Left lobe of liver (tissue), 2 donors: ENCODE measurements at regions not wholly inside any gene's neighbourhood (a gene's known extent, or its start where the extent isn't known, plus 50 kb on each side); places are given as distances from the start of the nearest gene placed in this dataset.
"Not testable (repeated sequence)": the region's sequence is repeated elsewhere in the genome, so short reads cannot be mapped to it uniquely, and the experiment has no call there.

Source experiments
- ATAC-seq: fragments of 200-7000 bp; cut with Tn5 transposase; one replicate; pipeline ENCODE4 v1.9.1; 2020; ENCODE audit warnings: mild to moderate bottlenecking, moderate library complexity
- DNase-seq: peaks from one replicate; pipeline ENCODE4 v3.0.0-alpha.2; 2020; ENCODE audit warnings: low spot score
- donor health status: DM: no; HTN: no; CAD: no; lungs with moderate emphysema.
- donor health status: DM: no; HTN: yes; CAD: no.

DNA sequence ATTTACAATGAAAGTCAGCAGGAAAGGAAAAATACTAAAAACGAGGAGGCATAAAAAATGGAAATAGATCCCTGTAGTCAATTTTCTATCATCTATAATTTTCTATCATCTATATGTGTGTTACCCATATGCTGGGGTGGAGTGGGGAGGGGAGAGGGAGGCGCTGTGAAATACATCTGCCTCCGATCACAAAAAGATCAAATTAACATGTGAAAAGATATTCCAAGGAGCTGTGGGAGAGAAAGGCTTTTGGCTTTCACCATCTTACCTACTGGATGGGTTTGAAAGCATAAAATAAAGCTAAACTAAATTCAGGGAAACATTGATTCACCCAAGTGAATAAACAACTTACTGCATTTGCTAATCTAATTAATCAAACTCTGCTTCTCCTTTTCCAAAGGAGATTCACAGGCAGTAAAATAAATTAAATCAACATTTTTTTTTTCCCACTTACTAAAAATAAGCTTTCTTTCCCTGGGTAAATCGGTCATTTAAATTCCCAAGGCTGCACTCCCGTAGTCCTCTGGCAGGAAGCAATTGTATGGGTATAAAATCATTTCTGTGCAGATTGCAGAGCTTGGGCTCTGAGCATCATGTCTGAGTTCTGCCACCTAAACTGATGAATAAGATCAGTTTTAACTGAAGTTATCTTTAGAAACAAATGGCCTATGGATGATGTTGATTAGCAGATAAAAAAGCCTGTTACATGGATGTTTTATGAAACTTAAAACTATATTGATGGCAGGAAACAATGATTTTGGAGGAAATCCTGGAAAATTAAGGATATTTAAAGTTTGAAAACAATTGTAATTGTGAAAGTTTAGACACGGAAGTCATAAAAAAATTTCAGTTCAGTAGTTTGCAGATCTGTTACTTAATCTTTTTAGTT lies 147.9 kb downstream of the SOX4 start:
- ATAC-seq (no peak), DNase-seq (no peak)

- ATAC-seq (no peak), DNase-seq (no peak)
Observed at GRCh38 chr6:21742238-21742660, 148.7 kb downstream of the SOX4 start.

- DNase-seq: no peak
- no peak for ATAC-seq
Observed at GRCh38 chr6:21744331-21744730, 150.8 kb downstream of the SOX4 start.

DNA sequence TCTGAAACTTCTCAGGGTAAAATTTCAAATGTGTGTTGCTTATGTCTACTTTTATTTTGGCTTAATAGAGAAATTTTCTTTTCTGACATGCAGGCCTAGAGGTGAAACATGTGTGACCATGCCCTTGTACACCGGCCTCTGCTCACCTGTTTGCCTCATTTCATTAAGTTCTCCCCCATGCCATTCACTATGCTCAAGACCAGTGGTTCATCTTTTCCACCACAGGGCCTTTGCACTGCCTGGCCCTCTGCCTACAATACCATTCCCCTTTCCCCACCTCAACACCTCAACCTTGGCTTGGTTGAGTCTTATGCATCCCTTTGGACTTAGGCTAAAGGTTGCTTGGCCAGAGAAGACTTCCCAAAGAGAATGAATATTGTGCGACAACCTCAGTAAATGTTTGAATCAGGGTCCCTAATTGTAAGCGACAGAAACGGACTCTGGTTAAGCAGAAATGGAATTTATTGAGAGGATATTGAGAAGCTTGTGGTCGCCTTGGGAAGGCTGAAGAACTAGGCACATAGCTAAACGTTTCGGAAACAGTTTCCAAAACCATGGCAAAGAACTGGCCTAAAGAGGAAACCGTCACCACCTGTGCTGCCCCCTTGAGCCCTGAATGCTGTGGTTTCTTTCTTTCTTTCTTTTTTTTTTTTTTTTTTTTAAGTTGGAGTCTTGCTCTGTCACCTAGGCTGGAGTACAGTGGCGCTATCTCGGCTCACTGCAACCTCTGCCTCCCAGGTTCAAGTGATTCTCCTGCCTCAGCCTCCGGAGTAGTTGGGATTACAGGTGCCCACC lies 152.2 kb downstream of the SOX4 start:
- DNase-seq: no peak
- no peak for ATAC-seq

DNA sequence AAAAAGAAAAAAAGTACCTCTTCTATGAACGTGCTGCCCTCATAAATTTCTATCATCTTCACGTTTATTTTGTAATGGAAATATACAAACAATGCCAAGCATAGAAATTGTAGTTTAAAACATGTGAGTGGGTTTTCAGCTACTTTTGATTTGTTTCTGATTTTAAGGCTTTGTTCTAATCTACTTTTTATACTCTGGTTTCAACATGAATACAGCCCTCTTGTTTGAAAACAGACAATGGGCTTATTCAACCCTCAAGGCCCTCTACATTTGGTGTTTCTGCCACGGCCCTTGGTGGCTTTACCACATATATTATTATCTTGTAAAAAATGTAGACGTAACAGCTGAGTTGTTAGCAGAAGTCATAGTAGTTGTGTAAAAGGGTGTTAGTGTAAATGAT lies 153.9 kb downstream of the SOX4 start:
- ATAC-seq (no peak), DNase-seq (no peak)

- no peak for DNase-seq
- ATAC-seq: no peak
Observed at GRCh38 chr6:21748343-21749056, 154.9 kb downstream of the SOX4 start.

DNA sequence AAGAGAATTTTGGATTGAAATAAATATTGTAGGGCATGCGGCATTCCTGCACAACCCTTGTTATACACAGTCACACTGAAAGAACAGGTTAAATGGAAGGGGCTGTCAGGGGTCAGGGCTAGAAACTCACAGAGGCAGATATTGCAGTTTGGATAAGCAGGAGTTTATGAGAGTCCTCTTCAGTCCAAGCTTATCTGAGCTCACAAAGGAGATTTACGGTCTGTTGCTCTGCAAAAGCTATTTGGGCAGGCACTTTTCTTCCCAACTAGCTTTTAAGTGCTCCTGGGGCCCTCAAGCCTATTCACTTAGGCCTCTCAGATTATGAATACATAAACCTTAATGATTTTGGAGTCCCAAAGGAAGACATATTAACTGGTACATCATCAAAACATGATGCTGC lies 156.2 kb downstream of the SOX4 start:
- ATAC-seq (no peak), DNase-seq (no peak)

DNA sequence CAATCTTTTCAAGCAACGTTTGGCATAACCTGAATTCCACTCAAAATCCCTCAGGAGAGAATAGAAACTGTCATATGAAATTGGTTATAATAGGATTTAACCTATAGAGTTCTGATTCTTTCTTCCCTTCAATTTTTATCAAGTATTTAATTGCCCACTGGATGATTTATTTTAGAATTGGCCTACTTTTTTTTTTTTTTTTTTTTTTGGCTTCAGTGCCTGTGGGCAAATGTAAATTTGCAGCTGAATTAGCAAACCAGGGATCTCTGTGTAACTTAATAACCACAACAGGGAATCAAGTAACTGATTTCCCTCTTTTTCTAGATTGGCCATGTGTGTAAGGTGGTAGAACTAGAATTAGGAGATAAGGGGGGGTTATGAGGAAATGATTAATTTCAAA lies 157.0 kb downstream of the SOX4 start:
- DNase-seq (no peak), ATAC-seq (no peak)

DNA sequence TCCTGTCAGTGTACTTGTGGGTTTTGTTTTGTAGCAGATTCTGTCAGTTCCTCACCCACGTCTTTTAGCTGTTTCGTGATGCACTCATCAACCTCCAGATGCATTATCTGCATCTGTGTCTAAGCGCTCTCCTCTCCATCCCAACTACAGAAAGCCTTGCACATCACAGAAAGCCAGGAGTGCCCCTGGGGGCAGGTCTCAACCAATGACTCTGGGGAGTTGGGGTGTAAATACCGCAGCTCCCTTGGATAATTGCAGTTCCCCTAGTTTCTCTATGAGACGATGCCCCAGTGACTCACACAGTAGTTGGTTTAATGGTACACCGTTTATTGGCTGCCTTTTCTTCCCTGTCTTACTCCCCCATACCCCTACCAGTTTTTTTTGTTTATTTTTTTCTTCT lies 158.1 kb downstream of the SOX4 start:
- no peak for ATAC-seq
- no peak for DNase-seq

DNA sequence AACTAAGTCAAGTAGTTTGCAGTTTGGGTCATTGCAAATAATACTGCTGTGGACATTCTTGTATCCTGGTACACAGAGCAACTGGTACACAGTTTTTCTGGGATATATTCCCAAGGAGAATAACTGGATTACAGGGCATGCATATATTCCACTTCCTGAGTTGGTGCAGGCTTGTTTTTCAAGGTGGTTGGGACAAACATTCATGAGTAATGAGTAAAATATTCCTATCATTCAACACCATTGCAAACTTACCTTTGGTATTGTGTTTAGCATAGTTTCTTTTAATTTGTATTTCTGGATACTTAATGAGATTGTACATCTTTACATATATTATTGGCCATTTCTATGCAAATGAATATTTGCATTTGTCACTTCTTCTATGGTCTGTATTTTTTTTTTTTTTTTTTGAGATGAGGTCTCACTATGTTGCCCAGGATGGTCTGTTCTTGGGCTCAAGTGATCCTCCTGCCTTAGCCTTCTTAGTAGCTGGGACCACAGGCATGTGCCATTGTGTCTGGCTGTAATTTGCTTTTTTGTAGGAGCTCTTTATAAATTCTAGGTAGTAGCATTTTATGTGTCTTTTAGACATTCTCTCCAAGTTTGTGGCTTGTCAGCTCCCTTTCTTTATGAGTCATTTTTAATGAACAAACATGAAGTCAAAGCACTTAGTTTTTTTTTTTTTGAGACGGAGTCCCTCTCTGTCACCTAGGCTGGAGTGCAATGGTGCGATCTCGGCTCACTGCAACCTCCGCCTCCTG lies 158.7 kb downstream of the SOX4 start:
- no peak for ATAC-seq
- no peak for DNase-seq

DNA sequence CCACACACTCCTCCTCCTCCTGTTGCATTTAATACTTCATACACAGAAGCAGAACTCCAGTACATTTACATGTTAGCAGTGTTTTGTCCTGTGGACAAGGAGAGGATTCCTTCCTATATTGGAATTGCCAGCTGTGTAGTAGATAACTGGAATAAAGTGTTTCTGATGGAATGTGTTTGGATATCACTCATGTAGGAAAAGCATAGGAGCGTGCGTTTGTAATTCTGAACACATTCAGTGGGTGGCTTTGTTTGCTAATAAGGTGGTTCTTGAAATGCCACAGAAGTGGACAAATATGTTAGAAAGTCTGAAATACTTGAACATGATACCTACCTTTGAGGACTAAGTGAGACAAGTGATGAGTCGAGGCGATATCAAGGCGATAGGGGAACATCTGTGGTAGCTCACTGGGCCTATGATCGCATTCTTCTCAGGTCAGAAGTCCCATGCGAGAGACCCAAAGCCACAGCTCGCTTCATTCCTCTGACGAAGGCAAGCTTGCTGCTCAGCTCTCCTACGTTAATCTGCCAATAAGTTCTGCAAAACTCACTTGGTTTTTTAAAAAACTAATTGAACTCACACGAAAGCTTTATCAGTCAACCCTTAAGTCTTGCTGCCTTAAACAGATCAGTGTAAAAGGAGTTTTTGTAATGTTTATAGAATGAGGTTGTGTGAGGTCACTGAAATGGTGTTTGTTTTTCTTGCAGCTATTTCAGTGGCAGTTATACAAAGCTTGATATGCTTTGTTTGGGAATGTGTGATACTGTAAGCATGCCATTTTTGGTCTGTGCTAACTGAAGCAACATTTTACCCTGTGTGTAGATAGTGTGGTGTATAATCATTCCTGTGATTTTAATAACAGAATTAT lies 159.9 kb downstream of the SOX4 start:
- peak; percentile 39 for ATAC-seq

DNA sequence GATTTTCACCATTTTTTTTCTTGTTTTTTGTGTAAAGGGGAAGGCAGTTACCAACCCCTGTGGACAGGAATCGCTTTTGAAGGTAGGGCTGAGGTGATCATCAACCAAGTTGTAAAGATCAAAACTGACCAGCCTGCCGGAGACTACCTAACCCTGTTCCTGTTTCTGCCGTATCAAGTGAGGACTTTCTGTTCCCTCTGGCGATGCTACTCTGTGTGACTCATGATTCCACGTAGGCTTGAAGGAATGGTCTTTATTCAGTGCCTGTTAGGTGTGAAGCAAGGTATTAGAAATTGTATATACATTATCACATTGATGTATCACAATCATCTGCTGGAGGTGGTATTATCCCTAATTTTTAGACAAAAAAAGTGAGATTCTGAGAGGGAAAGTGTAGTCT lies 161.3 kb downstream of the SOX4 start:
- DNase-seq (no peak), ATAC-seq (no peak)

More for the DNA sequence above, 159.9 kb downstream of the SOX4 start:
- no peak for DNase-seq

GRCh38 chr6:21756487-21756886 lies 162.9 kb downstream of the SOX4 start:
- DNase-seq: no peak
- no peak for ATAC-seq

- ATAC-seq, DNase-seq: not testable (repeated sequence)
Observed at GRCh38 chr6:21757392-21757791, 163.8 kb downstream of the SOX4 start.

DNA sequence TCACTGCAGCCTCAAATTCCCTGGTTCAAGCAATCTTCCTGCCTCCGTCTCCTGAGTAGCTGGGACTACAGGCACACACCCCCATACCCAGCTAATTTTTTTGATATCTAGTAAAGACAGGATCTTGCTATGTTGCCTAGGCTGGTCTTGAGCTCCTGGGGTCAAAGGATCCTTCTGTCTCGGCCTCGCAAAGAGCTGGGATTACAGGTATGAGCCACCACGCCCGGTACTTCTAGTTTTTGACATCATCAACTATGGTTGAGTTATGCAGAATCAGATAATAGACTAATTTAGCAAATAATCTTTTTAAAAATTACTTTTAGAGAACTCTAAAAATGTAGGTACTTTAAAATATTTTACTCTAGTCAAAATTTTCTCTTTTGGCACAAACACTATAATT lies 166.2 kb downstream of the SOX4 start:
- DNase-seq (no peak), ATAC-seq (no peak)

DNA sequence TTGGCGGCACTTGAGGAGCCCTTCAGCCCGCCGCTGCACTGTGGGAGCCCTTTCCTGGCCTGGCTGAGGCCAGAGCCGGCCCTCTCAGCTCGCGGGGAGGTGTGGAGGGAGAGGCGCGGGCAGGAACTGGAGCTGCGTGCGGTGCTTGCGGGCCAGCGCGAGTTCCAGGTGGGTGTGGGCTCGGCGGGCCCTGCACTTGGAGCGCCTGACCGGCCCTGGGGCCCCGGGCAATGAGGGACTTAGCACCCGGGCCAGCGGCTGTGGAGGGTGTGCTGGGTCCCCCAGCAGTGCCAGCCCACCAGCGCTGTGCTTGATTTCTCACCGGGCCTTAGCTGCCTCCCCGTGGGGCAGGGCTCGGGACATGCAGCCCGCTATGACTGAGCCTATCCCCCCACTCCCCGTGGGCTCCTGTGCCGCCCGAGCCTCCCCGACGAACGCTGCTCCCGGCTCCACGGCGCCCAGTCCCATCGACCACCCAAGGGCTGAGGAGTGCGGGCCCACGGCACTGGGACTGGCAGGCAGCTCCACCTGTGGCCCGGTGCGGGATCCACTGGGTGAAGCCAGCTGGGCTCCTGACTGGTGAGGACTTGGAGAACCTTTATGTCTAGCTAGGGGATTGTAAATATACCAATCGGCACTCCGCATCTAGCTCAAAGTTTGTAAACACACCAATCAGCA lies 167.6 kb downstream of the SOX4 start:
- DNase-seq, ATAC-seq: not testable (repeated sequence)

GRCh38 chr6:21764989-21765388 lies 171.4 kb downstream of the SOX4 start:
- ATAC-seq (no peak), DNase-seq (no peak)

- DNase-seq (no peak), ATAC-seq (no peak)
Observed at GRCh38 chr6:21767891-21768648, 174.5 kb downstream of the SOX4 start.
